Renal cortical epithelial cell (primary cell): ENCODE measurements at regions not wholly inside any gene's neighbourhood (a gene's known extent, or its start where the extent isn't known, plus 50 kb on each side); places are given as distances from the start of the nearest gene placed in this dataset.
"Not testable (repeated sequence)": the region's sequence is repeated elsewhere in the genome, so short reads cannot be mapped to it uniquely, and the experiment has no call there.

Experiments used
- DNase-seq: peaks from one replicate; pipeline ENCODE4 v3.0.0-alpha.2; 2011; ENCODE audit warnings: low read depth

- no peak for DNase-seq
These were observed 129.0 kb upstream of the RREB1 start for GRCh38 chr6:6978731-6979130.

- no peak for DNase-seq
These were observed 126.7 kb upstream of the RREB1 start for GRCh38 chr6:6980999-6981597.

GRCh38 chr6:6981681-6982322 lies 126.0 kb upstream of the RREB1 start:
- peak; percentile 44 for DNase-seq

GRCh38 chr6:6982663-6983062 lies 125.1 kb upstream of the RREB1 start:
- DNase-seq, result peak; percentile 28

GRCh38 chr6:6984585-6985366 lies 123.0 kb upstream of the RREB1 start:
- no peak for DNase-seq

GRCh38 chr6:6986344-6986743 lies 121.4 kb upstream of the RREB1 start:
- DNase-seq, result no peak

GRCh38 chr6:6987749-6988148 lies 120.0 kb upstream of the RREB1 start:
- no peak for DNase-seq

- DNase-seq, result not testable (repeated sequence)
These were observed 117.7 kb upstream of the RREB1 start for GRCh38 chr6:6990059-6990458.

- DNase-seq, result no peak
These were observed 114.1 kb upstream of the RREB1 start for GRCh38 chr6:6993503-6994237.

- no peak for DNase-seq
These were observed 113.0 kb upstream of the RREB1 start for GRCh38 chr6:6994796-6995195.

- DNase-seq, result no peak
These were observed 112.4 kb upstream of the RREB1 start for GRCh38 chr6:6995328-6995727.

GRCh38 chr6:6996124-6996523 lies 111.6 kb upstream of the RREB1 start:
- DNase-seq, result no peak

GRCh38 chr6:6997263-6998193 lies 110.2 kb upstream of the RREB1 start:
- DNase-seq, result peak; percentile 13

GRCh38 chr6:6998194-6998569 lies 109.6 kb upstream of the RREB1 start:
- DNase-seq, result no peak

- no peak for DNase-seq
These were observed 106.7 kb upstream of the RREB1 start for GRCh38 chr6:7000825-7001777.

- DNase-seq, result no peak
These were observed 104.7 kb upstream of the RREB1 start for GRCh38 chr6:7003041-7003440.

GRCh38 chr6:7004581-7005297 lies 103.0 kb upstream of the RREB1 start:
- DNase-seq, result no peak

- DNase-seq, result no peak
These were observed 101.1 kb upstream of the RREB1 start for GRCh38 chr6:7006515-7007191.

- no peak for DNase-seq
These were observed 99.2 kb upstream of the RREB1 start for GRCh38 chr6:7008451-7008988.
